HK-2 (cell line): ENCODE measurements at regions not wholly inside any gene's neighbourhood (a gene's known extent, or its start where the extent isn't known, plus 50 kb on each side); places are given as distances from the start of the nearest gene placed in this dataset.
"Not testable (repeated sequence)": the region's sequence is repeated elsewhere in the genome, so short reads cannot be mapped to it uniquely, and the experiment has no call there.

ENCODE experiments used
- DNase-seq: peaks from one replicate; pipeline ENCODE4 v3.0.0-alpha.2; 2018; ENCODE audit not compliant: unreplicated experiment

- DNase-seq = peak; percentile 44
Measured at GRCh38 chr18:57881818-57882413, 78.8 kb upstream of the ATP8B1 start.

GRCh38 chr18:57879924-57880323 lies 76.8 kb upstream of the ATP8B1 start:
- DNase-seq = not testable (repeated sequence)

DNA sequence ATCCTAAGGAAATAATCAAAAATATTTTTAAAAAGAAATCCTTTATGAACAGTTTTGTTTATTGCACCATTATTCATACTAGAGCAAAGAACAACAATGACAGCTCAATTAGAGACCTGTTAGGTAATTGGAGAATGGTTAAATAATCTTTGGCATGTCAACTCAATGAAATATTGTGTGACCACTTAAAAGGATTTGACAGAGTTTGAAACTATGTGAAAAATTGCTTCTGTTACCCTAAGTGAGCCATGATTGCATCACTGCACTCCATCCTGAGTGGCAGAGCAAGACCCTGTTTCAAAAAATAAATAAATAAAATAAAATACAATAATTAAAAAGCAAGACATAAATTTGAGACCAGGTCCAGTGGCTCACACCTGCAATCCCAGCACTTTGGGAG lies 66.1 kb upstream of the ATP8B1 start:
- DNase-seq = no peak

GRCh38 chr18:57866355-57866754 lies 63.2 kb upstream of the ATP8B1 start:
- no peak for DNase-seq

- no peak for DNase-seq
Measured at GRCh38 chr18:57864615-57865121, 61.6 kb upstream of the ATP8B1 start.

DNA sequence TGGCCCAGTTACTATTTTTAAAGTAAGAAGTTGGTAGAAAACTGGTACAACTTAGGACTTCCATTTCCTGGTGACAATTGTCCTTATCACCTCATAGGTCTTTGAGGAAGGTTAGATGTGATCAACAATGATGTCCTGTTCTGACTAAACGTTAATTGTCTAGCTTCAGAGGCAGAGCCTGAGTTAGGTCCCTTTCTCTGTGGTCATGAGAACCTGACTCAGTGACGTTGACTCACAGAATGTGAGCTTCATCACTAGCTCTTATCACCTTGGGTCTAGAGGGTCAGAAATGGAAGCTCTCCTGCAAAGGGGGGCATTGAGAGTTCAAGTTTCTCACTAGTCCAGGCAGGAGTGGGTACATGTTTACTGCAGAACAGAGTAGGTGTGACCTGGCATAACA lies 60.6 kb upstream of the ATP8B1 start:
- no peak for DNase-seq

DNA sequence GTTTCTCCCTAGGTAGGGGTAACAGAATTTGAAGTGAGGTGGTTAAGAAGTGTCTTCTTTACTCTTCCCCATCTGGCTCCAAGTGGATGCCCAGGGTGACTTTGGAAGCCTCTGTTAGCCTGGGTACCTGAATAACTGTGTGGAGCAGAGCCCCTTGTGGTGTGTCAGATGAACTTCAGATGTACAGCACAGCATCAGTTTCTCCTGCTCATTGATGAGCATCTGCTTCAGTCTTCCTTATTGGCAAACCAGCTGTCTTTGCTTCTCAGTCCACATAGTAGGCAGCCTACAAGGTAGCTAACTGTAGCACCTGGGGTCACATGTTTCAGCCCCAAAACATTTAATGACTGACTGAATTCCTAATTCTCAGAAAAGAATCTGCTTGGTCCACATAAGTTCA lies 56.2 kb upstream of the ATP8B1 start:
- no peak for DNase-seq

GRCh38 chr18:57856557-57857280 lies 53.6 kb upstream of the ATP8B1 start:
- no peak for DNase-seq

GRCh38 chr18:57856128-57856527 lies 53.0 kb upstream of the ATP8B1 start:
- no peak for DNase-seq

DNA sequence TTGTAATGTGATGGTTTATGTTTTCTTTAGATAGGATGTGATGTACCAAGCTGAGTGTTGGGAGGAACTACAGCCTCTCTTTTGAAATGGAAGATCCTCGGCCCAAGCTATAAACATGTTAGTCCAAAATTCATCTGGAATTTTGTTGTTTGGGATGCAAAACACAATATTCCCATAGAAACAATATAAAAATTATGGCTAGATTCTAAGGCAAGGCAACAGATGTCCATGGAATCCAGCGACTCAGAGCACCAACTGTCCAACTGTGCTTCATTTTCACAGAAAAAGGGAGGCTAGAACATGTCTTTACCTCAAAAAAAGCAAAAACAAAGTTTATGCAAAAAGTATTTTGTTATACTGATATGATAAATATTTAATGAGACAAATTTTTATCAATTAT lies 52.4 kb upstream of the ATP8B1 start:
- no peak for DNase-seq

- no peak for DNase-seq
Measured at GRCh38 chr18:57854726-57855125, 51.6 kb upstream of the ATP8B1 start.

GRCh38 chr18:57853864-57854263 lies 50.7 kb upstream of the ATP8B1 start:
- DNase-seq = no peak

DNA sequence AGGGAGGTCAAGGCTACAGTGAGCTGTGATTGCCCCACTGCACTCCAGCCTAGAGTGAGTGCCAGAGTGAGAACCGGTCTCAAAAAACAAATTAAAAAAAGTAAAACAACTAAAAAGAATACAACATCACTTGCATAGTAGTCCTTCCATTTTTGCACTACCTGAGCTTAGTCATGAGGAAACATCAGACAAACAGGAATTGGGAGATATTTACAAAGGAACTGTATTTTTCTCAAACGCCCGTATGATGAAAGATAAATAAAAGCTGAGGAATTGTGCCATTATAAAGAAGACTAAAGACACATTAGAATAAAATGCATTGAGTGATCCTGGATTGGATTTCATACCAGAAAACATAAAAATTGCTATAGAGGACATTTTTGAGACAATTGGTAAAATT lies 50.0 kb upstream of the ATP8B1 start:
- no peak for DNase-seq
